Activated CD4-positive, alpha-beta memory T cell treated with anti-CD3 and anti-CD28 coated beads, Interleukin-2, amount 10 ng/mL, durations not matched to agents 7 days and 5 days (primary cell): ENCODE measurements at regions not wholly inside any gene's neighbourhood (a gene's known extent, or its start where the extent isn't known, plus 50 kb on each side); places are given as distances from the start of the nearest gene placed in this dataset.

ENCODE experiments used
- CTCF ChIA-PET: fragments of 350-600 bp; sonication (Branson Sonifier 250); formaldehyde crosslinking; loops from one replicate; lab custom pipeline; 2021; ENCODE audit warnings: antibody characterized with exemption, inconsistent platforms; lab: Charles Lee
- POLR2A ChIA-PET: fragments of 350-600 bp; sonication (Branson Sonifier 250); formaldehyde crosslinking; loops from one replicate; lab custom pipeline; 2021; ENCODE audit warnings: antibody characterized with exemption; lab: Charles Lee
- DNase-seq: peaks from one replicate; pipeline ENCODE4 v3.0.0-alpha.2; 2020
- H3K27ac Mint-ChIP-seq: one replicate; pipeline ENCODE4 v1.8.0; 2021; ENCODE audit warnings: mild to moderate bottlenecking, mixed read lengths
- H3K27me3 Mint-ChIP-seq: one replicate; pipeline ENCODE4 v1.8.0; 2021; ENCODE audit warnings: mixed read lengths
- H3K36me3 Mint-ChIP-seq: one replicate; pipeline ENCODE4 v1.8.0; 2021; ENCODE audit warnings: low read depth, mixed read lengths
- H3K4me1 Mint-ChIP-seq: one replicate; pipeline ENCODE4 v1.8.0; 2021; ENCODE audit warnings: mixed read lengths
- H3K4me3 Mint-ChIP-seq: one replicate; pipeline ENCODE4 v1.8.0; 2021; ENCODE audit warnings: mild to moderate bottlenecking, mixed read lengths
- H3K9me3 Mint-ChIP-seq: one replicate; pipeline ENCODE4 v1.8.0; 2021; ENCODE audit warnings: mixed read lengths

DNA sequence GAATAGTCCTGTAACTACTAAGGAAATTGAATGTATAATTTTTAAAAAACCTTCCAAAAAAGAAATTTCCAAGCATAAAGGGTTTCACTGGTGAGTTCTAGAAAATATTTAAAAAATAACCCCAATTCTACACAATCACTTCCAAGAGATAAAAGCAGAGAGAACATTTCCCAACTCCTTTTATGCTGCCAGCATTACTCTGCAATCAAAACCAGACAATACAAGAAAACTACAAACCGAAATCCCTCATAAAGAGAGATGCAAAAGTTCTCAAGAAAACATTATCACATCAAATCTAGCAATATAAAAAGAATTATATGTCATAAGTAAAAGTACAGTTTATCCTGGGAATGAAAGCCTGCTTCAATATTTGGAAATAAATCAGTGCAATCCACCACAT is 84.8 kb downstream of the OAT start:
- Mint-ChIP-seq H3K4me3 (no peak overlapping the region), H3K27me3 (peaks cover 19% of the 10 kb centered on the region), H3K9me3 (no peaks in the 10 kb centered on the region), H3K27ac (no peak overlapping the region), H3K36me3 (no peaks in the 10 kb centered on the region), H3K4me1 (no peaks in the 10 kb centered on the region)
- POLR2A ChIA-PET: no interaction called here
- CTCF ChIA-PET: no interaction called here
- no peak for DNase-seq

DNA sequence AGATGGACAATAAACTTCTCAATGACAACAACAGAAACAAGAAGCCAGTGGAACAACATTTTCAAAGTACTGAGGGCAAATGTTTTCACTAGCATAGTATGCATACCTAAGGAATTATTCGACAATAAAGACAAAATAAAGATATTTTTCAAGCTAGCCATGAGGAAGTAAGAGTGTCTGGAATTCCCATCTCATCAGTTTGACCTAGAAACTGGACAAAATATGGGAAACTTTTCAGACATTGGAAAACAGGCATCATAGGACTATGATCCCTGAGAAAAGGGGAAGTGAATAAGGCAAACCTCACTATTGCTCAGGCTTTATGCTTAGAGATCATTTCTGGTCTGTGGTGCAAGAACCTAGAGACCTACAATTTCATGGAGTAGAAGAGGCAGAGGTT is 86.3 kb downstream of the OAT start:
- ChIA-PET POLR2A (no interaction called here), CTCF (no interaction called here)
- no peaks in the 10 kb centered on the region for H3K4me1 Mint-ChIP-seq
- no peak for DNase-seq
- no peaks in the 10 kb centered on the region for H3K36me3 Mint-ChIP-seq
- peaks cover 19% of the 10 kb centered on the region for H3K27me3 Mint-ChIP-seq
- H3K9me3 Mint-ChIP-seq: no peaks in the 10 kb centered on the region
- no peak overlapping the region for H3K27ac Mint-ChIP-seq
- H3K4me3 Mint-ChIP-seq: no peak overlapping the region

DNA sequence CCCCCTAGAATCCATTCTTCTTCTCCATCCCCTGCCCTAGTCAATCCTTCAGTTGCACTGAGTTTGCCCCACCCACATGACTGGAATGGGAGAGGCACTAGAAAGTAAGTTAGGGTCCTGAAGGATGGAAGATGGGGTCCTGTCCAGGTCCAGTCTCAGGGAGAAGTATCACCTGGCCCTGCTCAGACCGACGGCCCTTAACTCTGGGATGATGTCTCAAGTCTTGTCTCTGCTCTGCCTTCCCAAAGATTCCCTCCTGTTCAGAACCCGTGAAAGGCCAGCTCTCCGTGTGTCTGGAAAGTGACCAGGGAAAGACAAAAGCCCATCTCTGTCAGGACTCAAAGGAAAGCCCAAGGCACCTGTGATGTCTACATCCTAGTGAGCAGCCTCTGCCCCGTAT is 88.8 kb downstream of the OAT start:
- Mint-ChIP-seq H3K27ac (no peak overlapping the region), H3K9me3 (no peaks in the 10 kb centered on the region), H3K27me3 (peaks cover 19% of the 10 kb centered on the region), H3K36me3 (no peaks in the 10 kb centered on the region), H3K4me3 (no peak overlapping the region), H3K4me1 (no peaks in the 10 kb centered on the region)
- ChIA-PET CTCF (no interaction called here), POLR2A (no interaction called here)
- DNase-seq: no peak

DNA sequence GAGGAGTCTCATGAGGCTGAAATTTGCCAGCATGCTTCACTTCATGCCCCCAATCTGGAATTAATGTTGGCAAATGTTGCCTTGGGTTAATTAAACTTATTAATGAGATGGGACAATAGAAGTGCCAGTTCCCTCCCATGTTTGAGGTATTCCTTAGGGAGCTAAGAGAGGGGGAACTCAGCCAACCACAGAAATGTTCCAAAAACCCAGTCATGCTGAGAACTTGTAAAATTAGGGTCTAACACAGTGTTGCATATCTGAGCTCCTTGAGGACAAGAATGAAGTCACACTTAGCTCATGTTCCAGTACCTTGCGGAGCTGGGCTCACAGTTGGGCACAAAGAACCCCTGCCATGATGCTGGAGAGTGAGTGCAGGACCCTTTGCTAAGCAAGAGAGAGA is 89.4 kb downstream of the OAT start:
- no peaks in the 10 kb centered on the region for H3K9me3 Mint-ChIP-seq
- H3K27me3 Mint-ChIP-seq: peaks cover 19% of the 10 kb centered on the region
- no peaks in the 10 kb centered on the region for H3K36me3 Mint-ChIP-seq
- H3K4me1 Mint-ChIP-seq: no peaks in the 10 kb centered on the region
- DNase-seq: no peak
- H3K27ac Mint-ChIP-seq: no peak overlapping the region
- ChIA-PET CTCF (interaction anchor here (1.0 kb wide), 1 partner anchor 60 kb away, joined by 3 read pairs; no protein-coding TSS in a partner anchor), POLR2A (no interaction called here)
- H3K4me3 Mint-ChIP-seq: no peak overlapping the region

DNA sequence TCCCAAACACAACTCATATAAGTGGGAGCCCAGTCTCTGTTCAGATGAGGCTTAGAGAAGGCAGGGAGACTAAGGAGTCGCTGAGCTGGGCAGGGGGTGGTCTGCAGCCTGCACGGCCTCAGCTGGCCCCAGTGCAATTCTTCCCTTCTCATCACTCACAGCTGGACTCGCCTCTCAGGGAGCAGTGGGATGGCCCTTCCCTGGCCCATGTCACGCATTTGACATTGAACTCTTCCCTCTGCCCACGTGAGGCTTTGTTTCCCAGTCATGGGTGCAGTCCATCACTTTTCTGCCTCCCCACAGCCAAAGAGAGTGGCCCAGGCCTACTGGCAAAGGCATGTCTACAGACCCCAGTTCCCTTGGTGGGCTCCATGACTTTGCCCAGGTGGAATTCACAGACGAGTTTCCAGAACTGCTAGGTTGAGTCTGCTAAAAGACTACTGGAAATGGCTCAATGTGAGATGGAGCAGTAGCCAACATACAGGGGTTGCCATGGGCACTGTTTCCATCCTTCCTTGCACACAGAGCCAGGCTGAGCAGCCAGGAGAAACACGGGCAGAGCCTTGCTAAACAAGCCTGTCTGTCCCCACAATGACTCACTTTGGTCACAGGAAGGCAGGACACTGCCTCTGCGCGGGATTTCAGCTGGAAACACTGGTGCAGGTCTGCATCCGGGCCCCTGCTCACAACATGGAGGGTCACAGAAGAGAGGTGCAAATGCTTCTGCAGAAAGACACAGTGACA is 90.1 kb downstream of the OAT start:
- DNase-seq: peak; percentile 4
- ChIA-PET CTCF (interaction anchor here (1.0 kb wide), 1 partner anchor 60 kb away, joined by 3 read pairs; no protein-coding TSS in a partner anchor), POLR2A (no interaction called here)
- H3K4me1 Mint-ChIP-seq: no peaks in the 10 kb centered on the region
- H3K4me3 Mint-ChIP-seq: no peak overlapping the region
- no peak overlapping the region for H3K27ac Mint-ChIP-seq
- no peaks in the 10 kb centered on the region for H3K9me3 Mint-ChIP-seq
- H3K36me3 Mint-ChIP-seq: no peaks in the 10 kb centered on the region
- peaks cover 19% of the 10 kb centered on the region for H3K27me3 Mint-ChIP-seq

DNA sequence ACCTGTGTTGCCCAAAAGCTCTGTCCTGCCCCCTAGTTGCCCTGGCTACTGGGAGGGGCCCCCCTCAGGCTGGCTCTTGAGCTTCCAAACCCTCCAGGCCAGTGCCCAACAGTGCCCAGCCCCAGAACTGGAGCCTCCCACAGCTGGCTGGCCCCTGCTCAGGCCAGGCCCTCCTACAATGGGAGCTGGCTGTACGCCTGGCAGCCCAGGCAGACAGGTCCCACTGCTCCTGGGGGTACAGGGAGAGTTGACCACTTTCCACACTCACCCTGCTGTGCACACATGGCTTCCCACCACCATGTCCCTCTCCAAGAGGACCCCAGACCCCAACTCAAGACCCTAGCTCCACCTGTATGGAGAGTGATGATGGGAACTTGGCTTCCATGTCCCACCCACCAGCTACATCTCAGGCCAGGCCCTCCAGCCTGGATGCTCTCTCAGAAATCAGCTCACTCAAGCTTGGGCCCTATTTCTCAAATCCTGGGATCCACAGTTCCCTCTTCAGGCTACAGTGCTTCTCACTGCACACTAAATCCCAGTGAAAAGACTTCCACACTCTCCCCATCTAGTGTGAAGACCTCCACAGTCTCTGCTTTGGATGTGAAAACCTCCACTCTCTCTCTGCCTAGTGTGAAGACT is 92.6 kb downstream of the OAT start:
- ChIA-PET CTCF (no interaction called here), POLR2A (no interaction called here)
- Mint-ChIP-seq H3K27me3 (peaks cover 3% of the 10 kb centered on the region), H3K4me1 (no peaks in the 10 kb centered on the region), H3K36me3 (no peaks in the 10 kb centered on the region), H3K27ac (no peak overlapping the region), H3K4me3 (no peak overlapping the region), H3K9me3 (no peaks in the 10 kb centered on the region)
- no peak for DNase-seq

DNA sequence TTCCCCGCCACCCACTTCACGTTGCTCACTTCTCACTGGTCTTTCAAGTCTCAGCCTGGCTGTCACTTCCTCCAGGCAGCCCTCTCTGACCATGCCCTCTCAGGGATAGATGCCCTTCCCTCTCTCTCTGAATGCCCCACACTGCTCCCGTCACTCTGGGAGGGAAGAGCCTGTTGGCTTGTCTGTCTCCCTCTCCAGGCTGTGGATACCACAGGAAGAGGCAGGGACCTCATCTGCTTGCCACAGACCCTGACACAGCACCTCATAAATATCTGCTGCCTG is 93.1 kb downstream of the OAT start:
- Mint-ChIP-seq H3K36me3 (no peaks in the 10 kb centered on the region), H3K4me3 (no peak overlapping the region), H3K9me3 (no peaks in the 10 kb centered on the region), H3K4me1 (no peaks in the 10 kb centered on the region), H3K27ac (no peak overlapping the region), H3K27me3 (no peaks in the 10 kb centered on the region)
- ChIA-PET POLR2A (no interaction called here), CTCF (no interaction called here)
- peak; percentile 3 for DNase-seq

DNA sequence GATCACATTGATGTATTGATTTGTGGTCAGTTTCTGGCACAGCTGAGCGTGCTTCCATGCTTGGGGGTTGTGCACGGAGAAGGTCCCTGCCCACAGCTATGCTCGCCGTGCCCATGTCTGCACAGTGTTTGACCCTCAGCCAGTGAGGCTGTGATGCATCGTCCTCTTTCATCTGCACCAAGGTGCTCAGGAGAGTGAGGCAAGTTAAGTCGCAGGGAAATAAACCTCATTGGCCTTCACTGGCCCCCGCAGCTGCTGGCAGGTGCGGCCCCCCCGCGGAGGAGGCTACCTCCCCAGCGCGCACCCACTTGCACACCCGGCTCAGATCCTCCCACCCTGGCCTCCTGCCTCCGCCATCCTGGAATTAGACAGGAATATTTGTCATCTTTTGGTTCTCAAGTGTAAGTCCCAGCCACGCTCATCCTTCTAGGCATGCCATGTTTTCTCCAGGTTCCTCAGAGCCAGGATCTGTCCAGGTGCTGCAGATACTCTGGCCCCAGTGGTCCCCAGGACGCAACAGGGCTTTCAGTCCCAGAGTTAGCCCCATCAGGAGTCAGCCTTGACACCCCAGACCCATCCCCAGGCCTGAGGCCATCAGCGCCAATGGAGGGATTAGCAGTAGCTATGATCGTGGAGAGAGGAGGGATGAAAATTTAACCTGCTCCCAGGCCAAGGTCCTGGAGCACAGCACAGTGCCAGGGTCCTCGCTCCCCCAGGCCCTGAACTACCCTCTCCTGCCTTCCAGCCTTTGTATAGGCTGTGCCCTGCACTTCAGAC is 93.7 kb downstream of the OAT start:
- H3K27ac Mint-ChIP-seq: no peak overlapping the region
- no peak overlapping the region for H3K4me3 Mint-ChIP-seq
- no peaks in the 10 kb centered on the region for H3K27me3 Mint-ChIP-seq
- no peaks in the 10 kb centered on the region for H3K4me1 Mint-ChIP-seq
- CTCF ChIA-PET: no interaction called here
- POLR2A ChIA-PET: no interaction called here
- DNase-seq: peak; percentile 9
- H3K9me3 Mint-ChIP-seq: no peaks in the 10 kb centered on the region
- H3K36me3 Mint-ChIP-seq: no peaks in the 10 kb centered on the region

DNA sequence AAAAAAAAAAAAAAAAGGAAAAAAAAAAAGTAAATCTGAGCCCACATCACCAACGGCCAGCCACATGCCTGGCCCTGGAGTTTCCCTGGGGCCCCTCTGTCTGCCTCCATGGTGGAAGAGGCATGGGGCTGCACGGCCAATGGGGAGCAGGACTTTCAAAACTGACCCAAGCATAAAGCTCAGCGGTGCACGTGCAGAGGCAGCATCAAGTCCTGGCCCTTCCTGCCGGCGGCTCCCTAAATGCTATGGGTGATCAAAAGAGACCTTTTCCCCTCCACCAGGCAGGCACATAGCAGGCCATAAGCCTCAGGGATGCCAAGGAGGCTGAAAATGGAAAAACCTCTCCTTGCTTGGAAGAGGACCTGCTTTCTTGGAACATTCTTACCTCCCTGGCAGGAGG is 94.3 kb downstream of the OAT start:
- Mint-ChIP-seq H3K4me3 (no peak overlapping the region), H3K27me3 (no peaks in the 10 kb centered on the region), H3K9me3 (no peaks in the 10 kb centered on the region), H3K27ac (no peak overlapping the region), H3K36me3 (no peaks in the 10 kb centered on the region), H3K4me1 (no peaks in the 10 kb centered on the region)
- CTCF ChIA-PET: no interaction called here
- DNase-seq: no peak
- POLR2A ChIA-PET: no interaction called here

DNA sequence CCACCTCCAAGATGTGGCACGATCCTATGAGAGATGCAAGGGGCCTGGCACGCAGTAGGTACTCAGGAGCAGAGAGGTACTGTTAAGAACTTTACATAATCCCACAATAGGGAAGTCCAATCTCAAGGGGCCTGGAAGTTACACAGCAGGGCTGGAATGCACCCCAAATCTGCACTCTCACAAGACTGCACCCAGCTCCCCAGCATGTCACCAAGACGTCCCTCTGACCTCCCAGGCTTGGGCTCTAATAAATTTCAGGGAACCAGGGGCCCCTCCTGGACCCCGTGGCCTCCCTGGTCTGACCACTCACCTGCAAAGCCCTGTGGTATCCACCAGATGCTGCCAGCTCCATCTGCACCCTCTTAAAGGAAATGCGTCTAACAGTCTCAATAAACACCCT is 94.9 kb downstream of the OAT start:
- ChIA-PET POLR2A (no interaction called here), CTCF (no interaction called here)
- H3K27me3 Mint-ChIP-seq: no peaks in the 10 kb centered on the region
- H3K9me3 Mint-ChIP-seq: no peaks in the 10 kb centered on the region
- H3K4me3 Mint-ChIP-seq: no peak overlapping the region
- no peak overlapping the region for H3K27ac Mint-ChIP-seq
- no peaks in the 10 kb centered on the region for H3K36me3 Mint-ChIP-seq
- H3K4me1 Mint-ChIP-seq: no peaks in the 10 kb centered on the region
- DNase-seq: no peak

DNA sequence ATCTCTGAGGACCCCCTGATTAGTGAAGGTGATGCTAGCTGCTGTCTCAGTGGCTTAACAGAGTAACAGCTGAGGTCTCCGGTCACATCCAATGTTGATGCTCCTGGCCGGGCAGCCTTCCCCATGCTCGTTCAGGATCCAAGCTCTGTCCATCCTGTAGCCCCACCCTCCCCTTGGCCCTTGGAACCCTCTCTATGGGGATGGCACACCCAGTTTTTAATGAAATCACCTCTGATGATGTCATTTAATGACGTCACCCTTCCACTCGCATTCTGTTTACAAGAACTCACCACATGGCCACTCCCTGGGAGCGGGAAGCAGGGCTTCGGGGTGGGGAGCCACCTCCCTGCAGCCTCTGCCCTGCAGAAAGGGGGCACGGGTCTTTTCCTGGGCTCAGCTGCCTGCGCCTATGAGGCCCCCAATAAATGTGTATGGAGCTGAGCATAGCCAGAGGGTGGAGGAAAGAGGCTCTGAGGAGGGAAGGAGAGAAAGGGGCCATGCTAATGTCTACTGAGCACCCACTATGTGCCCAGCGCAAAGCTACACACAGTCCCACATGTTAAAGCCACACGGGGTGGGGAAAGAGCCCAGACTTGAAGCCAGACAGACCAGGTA is 95.5 kb downstream of the OAT start:
- ChIA-PET POLR2A (no interaction called here), CTCF (no interaction called here)
- no peaks in the 10 kb centered on the region for H3K9me3 Mint-ChIP-seq
- no peak overlapping the region for H3K27ac Mint-ChIP-seq
- no peaks in the 10 kb centered on the region for H3K4me1 Mint-ChIP-seq
- DNase-seq: peak; percentile 6
- H3K27me3 Mint-ChIP-seq: no peaks in the 10 kb centered on the region
- no peaks in the 10 kb centered on the region for H3K36me3 Mint-ChIP-seq
- H3K4me3 Mint-ChIP-seq: no peak overlapping the region

DNA sequence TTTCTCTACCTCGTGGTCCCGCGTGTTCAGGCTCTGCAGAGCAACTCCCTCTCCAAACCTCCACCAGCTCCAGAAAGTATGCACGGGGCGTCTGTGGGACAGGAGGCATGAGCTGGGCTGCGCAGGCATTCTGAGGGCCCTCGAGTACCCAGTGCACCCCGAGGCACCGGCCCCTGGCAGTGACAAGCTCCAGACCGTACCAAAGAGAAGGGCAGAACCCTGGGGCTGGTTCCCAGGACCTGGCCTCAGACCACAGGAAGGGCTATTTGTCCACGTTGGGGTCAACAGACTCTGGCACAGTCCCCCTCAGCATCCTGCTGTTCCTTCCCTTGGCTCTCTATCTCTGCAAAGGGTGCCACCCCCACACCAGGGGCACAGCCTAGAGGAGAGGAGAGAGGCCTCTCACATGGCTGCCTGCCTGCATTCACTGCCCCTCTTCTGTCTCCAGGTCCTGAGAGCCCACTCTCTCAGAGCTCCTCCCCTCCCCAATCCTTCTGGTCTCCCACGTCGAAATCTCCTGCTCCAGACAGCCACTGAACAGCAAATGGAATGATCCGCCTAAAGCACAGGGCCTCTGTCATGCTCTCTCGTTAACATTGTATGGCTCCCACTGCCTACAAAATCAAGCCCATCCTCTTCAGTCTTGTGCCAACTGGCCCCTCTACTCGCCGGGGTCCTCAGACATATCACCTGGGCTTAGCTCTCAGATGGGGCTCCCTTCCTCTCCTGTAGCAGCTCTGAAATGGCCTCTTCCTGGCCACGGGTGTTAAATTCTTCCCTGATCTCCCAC is 96.3 kb downstream of the OAT start:
- H3K9me3 Mint-ChIP-seq: no peaks in the 10 kb centered on the region
- ChIA-PET CTCF (interaction anchor here (0.9 kb wide), 1 partner anchor 328 kb away, joined by 3 read pairs; no protein-coding TSS in a partner anchor), POLR2A (no interaction called here)
- no peak overlapping the region for H3K4me3 Mint-ChIP-seq
- no peak overlapping the region for H3K27ac Mint-ChIP-seq
- no peaks in the 10 kb centered on the region for H3K4me1 Mint-ChIP-seq
- DNase-seq: peak; percentile 6
- H3K36me3 Mint-ChIP-seq: no peaks in the 10 kb centered on the region
- no peaks in the 10 kb centered on the region for H3K27me3 Mint-ChIP-seq
